HG02884 (cell line): ENCODE measurements at regions not wholly inside any gene's neighbourhood (a gene's known extent, or its start where the extent isn't known, plus 50 kb on each side); places are given as distances from the start of the nearest gene placed in this dataset.

Experiments used
- ATAC-seq: cut with Tn5 transposase; IDR thresholded peaks from one replicate; pipeline ENCODE4 v1.9.1; 2021; ENCODE audit warnings: mild to moderate bottlenecking, moderate library complexity; ENCODE audit not compliant: unreplicated experiment

DNA sequence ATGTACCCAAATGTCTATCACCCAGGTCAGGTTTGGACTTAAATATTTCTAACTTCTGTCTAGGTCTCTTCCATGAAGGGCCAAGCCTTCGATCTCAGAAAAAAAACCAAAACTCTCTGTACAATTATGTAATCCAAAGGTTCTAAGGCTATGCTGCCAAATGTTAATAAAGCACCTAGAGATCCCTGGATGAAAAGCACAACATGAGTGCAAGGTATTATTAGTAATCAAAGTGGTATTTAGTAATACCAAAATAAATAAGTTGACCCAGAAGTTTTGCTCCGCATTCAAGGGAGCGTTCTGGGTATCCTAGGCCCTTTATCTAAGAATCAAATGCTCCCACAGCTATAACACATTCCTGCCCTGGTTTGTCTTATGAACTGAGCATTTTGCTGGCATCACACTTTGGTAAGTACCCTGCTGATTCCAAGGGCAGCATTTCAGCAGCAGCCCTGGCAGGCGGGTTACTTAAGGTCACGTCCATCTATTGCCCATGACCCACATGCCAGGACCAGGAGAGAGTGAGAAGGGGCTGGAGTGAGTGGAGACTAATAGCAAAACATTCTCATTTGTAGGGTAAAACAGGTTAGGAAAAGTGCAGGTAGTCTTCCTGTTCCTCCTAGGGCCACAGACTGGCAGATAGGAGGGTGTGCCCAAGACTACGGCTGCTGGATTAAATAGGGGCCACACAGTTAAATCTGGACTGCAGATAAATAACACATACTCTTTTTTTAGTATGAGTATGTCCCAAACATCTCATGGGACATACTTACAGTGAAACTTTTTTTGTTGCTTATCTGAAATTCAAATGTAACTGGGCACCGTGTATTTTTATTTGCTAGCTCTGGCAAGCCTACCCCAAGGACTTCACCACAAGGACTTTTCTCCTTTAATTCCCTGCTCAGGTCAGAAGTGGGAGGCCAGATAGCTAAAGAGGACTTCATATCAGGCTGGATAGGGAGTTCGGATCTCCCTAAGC lies 76.0 kb upstream of the SNRK start:
- no peak for ATAC-seq

DNA sequence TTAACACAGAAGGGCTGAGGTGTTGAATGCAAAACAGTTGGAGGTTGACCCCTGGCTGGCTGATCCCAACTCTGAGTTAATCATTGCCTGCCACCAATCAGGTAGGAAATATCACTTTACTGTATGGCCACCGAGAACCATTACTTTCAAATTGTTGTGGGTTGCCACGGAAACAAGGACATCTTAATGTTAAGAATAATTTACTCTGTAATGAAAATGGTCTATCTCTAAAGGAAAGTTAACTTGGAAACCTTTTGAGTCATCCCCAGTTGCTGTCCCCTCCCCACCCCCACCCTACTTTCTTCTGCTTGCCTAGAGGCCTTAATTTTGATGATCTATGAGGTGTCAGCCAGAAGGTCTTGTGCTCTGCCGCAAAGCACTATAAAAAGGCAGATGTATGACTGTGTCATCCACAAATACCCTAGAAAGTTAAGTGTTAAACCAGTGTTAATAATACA lies 78.7 kb upstream of the SNRK start:
- ATAC-seq, result no peak

DNA sequence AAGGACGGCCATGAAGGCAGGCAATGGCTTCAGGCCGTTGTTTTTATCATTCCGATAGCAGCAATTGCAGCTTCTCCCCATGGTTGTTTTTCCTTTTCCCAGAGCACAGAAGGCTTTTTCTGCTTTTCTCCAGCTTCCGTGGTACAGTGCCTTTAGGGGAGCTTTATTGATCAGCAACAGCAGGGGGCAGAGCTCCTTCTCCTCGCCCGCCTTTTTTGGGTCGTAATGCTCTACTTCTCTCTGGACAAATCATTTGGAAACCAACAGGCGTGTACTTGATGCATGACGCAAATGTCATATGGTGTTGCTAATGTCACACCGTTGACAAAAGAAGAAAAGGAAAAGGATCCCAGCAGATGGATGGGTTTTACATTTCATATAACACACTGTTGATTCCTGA lies 79.7 kb upstream of the SNRK start:
- no peak for ATAC-seq

DNA sequence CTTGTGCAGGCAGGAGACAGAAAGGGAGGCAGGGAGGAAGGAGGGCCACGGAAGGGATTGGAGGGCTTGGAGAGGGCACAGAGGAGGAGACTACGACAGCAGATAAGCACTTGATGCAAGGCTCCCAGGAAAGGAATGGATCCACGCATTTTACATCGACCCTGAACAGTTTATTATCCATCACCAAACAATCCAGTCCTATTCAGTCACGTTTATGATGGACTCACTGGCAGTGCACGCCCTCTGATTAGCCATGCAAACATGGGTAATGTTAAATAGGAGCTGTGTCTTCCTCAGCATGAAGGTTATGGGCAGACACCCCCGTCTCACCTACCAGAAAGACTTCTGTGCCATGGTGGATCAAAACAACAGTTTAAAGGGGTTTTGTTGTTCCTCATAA lies 80.2 kb upstream of the SNRK start:
- no peak for ATAC-seq

DNA sequence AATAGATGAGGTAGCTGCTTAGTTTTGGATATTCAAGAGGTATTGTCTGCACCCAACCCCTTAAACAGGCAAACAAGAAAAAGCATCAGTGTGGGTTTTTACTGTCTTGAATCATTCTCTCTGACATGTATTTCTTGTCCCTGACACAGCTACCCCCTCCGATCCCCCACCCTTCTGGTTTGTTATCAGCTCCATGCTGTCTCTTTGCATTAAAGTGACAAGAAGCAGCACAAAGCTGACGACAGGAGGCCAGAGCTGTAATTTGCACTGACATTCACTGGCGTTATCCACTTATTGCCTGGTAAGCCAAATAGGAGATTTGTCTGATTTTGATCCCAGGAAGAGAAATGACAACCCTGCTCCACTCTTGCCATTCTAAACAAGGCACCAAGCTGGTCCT lies 83.3 kb upstream of the SNRK start:
- ATAC-seq, result no peak

DNA sequence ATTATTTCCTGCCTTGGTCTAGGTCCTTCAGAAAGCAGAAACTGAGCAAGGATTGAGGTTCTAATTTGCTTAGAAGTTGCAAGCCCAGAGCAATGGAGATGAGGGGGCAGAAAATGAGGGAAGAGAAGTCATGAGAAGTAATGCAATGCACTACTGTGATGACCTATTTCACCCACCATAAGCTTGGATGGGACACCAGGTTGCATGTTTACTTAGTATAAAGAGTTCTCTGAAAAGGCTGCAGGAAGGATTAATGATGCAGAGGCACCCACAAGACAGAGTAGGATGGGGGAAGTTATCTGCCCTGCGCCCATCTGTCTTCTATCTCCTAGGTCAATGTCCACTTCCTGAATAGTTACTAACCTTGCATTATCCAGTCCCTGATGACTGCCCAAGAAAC lies 84.8 kb upstream of the SNRK start:
- no peak for ATAC-seq

DNA sequence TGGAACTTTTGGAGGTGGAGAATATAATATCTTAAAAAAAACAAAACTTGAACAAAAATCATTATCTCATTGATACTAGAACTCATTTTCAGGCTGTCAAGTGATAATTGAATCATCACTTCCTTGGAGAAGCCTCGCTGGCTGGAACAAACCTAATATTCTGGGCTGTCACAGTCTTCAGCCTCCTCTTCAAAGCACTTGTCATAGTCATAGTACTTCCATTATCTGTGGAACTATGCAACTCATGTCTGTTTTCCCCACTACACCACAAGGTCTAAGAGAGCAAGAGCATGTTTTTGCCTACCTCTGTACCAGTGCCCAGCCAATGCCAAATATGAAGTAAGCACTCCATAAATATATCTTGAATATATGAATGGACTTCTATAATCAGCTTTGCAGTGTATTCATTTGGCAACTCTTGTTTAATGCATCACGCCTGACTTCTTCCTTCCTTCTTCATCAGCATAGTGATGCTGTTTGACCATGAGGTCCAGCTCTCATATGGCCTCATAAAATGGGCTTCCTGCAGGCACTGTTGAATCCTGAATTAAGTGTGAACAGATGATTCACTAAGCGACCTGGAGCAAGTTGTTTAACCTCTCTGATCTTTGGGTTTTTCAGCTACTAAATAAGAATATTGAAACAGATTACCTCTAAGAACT lies 86.6 kb upstream of the SNRK start:
- no peak for ATAC-seq

DNA sequence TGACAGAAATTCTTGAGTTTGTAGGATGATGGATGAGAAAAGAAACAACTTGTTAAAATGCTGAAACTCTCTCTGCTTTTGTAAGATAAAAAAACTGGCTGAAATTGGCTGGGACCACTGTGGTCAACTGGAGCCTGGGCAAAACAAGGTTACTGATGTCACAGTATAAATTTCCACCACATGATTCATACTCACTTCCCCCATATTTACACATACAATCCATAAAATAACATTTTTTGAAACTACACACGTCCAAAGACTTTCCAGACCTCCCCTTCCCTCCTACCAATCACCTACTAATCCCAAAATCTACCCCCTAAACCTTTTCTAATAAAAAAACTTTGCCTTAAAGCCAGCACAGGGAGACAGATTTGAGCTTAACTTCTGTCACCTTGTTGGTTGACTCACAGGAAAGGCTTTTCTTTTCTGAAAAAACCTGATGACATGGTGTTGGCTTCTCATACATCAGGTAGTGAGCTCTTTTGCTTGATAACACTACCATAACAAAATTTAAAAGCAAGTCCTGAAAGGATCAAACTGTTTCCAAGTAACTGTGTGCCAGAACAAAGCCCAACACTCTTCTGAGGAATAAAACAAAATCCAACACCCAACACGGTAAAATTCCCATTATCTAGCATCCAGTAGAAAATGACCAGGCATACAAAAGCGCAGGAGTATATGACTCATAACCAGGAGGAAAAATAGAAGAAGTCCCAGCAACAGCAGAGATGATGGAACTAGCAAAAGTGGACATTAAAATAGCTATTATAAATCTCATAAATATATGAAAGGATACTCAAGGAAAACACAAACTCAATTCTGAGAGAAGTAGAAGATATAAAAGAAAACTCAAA lies 87.3 kb upstream of the SNRK start:
- ATAC-seq, result no peak

DNA sequence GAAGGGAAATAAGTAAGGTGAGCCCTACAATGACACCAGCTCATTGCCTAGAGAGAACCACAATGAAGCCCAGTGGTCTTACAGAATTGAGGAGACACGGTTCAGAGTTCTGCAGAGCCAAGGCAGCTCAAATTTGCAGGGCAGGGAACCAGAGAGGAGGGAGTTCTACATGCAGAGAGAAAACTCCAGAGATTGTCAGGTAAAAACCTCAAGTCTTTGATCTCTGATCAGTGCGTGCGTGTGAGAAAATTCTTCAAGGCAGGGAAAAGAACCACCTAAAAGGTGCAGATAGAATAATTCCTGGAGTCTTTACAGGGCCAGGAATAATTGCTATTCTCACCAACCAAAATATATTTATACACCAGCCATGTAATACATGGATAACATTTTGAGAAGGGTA lies 88.0 kb upstream of the SNRK start:
- ATAC-seq, result no peak

DNA sequence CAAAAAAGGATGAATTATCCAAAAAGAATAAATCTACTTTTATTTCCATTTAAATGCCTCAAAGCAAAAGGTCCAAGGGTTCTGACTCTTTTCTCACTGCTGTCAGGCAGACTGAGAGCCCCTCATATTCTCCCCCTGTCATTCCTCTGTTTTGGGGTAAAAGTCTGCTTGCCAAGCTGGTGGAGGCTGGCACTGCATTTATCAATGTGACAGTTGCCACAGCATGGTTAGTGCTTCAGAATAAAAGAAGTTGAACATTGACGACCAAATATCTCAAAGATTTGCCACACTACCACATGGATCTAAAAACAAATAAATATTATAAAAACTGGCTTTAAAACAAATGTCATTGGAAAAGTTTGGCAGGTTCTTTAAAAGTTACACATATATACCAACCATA lies 89.2 kb upstream of the SNRK start:
- no peak for ATAC-seq

DNA sequence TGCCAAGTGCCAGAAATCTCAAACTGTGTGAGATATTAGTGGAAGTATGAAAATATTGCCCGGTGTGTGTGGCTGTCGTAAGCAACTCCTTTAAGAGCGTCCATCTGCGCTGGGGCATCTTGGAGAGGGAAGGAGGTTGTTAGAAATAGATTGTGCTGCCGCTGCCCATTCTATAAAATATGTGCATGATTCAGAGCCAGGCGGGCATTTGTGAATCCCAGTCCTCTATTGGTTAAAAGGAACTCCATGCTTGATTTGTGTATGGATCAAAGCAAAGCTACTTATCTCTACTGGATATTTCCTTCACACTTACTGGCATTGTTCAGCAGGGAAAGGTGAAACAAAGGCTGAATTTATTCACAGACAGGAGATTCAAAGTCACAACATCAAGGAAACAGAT lies 89.6 kb upstream of the SNRK start:
- no peak for ATAC-seq

DNA sequence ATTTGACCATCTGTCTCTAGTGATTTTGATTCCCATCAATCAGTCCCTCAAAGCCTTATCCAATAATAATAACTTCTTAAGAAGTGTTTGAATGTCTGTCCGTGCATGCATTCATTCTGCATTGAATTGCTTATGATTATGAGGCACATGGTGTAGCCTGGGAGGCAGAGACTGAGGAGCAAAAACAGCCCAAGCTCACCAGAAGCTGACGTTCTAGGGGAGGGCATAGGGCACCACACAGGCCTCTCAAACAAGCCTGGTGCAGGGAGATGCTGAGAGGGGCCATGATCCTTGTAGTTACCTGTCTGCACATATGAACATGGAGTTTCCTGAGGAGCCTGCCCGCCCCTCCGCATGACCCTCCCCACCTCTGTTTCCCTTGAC lies 89.2 kb upstream of the POMGNT2 start:
- ATAC-seq, result no peak

DNA sequence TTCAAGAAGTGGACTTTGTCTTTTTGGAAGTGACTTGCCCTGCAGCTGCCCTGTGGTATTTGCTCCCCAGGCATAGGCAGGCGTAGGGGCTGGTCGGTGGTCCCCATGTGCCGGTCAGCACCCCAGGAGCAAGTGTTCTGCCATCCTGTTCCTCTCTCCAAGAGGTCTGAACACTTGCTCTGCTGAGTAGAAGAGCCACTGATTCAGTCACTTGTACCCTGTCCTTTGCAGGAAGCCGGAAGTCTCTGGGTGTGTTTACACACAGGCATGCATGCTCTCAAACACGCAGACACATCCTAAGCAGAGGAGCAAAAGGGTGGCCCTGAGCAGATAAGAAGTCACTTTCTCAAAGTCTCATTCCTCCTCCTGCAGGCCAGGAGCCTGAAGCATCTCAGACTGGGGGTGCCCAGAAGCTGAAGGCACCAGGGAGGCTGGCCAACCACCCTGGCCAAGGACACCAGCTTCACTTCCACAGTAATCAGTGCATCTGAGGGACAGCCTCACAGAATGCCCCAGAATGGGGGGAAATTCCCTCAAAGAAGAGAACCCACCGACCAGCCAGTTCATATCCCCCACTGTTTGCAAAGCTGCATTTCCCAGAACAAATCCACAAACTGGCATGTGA lies 88.7 kb upstream of the POMGNT2 start:
- ATAC-seq, result no peak

DNA sequence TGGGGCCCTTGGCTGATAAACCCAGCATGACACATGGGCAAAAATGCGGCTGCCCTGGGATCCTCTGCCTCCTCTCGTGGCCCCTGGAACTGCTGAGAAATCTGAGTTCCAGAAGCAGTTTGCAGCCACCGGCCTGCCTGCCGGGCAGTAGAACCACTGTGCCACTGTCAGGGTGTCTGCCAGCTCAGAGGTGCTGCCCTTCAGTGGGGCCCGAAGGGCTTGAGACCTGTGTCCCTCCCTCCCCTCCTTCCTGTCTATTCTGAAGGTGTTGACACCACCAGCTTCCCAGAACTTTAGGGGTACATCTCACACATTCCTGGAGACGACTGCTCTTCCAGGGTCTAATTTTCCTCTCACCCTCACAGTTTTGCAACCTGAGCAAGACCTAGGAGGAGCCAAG lies 88.2 kb upstream of the POMGNT2 start:
- ATAC-seq, result no peak

DNA sequence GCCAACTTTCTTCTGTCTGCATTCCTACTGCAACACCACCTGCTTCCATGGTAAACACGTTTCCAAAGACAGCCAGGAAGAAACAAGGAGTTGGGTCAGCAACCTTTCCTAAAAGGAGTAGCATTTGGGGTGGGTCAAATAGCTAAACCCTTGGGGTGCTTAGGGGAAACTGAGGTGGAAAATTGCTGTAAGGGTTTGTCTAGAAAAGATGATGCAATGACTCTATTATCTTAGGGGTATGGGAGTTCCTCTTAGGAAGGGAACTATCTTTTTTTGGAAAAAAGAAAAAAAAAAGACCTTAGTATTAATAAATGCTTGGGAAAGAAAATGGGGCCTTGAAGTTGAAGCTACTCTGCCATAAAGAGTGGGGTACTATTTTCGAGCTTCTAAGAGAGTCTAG lies 86.1 kb upstream of the POMGNT2 start:
- no peak for ATAC-seq

DNA sequence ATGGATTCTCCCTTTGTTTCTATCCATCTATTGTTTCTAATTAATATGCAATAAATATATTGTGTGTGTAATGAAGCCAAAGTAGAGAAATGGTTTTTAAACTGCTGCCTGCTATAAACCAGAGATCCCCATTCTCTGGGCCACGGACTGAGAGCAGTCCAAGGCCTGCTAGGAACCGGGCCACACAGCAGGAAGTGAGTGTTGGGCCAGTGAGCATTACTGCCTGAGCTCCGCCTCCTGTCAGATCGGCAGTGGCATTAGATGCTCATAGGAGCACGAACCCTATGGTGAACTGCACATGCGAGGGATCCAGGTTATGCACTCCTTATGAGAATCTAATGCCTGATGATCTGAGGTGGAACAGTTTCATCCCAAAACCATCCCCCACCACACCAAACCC lies 85.2 kb upstream of the POMGNT2 start:
- no peak for ATAC-seq

DNA sequence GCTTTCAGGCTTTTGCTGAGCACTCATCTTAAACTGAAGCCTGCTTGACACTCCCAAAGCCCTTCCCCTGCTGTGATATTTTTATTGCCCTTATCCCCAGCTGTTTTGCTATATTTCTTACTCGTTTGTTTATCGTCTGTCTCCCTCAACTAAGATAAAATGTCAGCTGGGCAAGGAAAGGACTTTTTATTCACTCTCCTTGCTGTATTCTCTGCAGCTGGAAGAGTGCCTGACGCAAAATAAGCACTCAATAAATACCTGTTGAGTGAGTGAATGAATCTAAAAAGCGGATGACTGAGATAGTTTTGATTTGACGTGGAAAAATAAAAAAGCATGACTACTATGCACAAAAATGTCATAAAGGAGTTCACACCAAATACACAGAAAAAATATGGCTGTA lies 84.8 kb upstream of the POMGNT2 start:
- no peak for ATAC-seq

DNA sequence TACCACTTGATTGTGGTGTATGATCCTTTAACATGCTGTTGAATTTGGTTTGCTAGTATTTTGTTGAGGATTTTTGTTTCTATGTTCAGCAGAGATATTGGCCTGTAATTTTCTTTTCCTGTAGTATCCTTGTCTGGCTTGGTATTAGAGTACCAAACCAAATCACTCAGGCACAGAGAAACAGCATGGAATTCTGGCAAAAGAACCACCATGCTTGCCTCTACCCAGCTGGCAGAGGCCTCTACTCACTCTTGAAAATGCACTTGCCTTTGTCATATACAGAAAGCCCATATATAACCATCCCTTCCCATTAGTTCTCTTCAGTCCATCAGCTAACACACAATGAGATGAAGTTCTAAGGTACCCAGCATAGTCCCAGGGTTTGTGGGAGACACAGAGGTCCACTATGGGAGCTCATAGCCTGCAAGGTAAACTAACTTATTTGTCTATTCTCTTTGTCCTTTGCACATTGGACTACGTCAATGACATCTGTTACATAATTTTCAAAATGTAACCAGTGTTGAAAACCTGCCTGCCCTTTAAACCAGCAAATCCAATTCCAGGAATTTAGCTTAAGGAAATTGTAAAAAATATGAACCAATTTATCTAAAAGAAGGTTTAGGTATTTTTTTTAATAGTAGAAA lies 82.1 kb upstream of the POMGNT2 start:
- no peak for ATAC-seq

DNA sequence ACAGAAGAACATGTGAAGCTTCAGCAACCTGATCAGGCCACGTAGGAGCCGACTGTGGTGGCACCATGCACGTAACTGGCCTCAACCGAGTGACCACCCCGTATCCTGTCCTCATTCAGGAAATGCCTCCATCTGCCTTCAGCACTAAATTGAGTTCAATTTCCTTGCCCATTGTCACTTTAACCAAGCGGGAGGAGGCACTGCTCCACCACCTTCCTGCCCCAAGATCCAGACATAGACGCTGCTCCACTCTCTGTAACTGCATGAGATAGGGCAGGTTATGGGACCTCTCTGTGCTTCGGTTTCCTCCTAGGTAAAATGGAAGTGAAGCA lies 80.1 kb upstream of the POMGNT2 start:
- ATAC-seq, result no peak

DNA sequence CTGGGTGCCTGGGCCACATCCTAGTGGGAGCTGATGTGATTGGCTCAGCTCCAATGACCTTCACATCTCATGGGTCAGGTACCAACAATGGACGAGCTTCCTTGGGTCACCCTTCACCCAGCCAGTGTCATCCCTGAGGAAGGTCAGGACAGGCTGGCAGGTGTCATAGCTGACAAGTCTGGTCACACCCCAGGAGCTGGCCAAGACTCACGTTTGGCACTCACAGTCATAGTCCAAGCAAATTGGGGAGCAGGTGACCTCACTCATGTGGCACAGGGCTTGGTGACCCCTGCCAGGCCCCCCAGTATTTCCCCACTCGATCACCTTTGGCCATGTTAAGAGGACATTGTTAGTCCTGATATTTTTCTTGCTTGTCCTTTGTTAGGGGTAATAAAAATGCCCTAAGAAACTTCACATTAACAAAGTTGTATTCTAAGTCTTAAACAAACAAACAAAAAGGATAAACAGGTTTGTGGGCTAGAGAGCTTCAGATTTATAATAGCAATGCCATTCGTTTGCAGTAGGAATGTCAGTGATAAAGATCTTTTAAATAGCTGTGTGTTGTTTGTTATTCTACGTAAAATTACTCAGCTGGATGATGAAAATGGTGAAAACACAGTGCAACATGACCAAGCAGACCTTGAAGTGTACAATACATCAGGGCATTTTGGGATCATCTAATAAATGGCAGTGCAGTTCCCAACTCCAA lies 79.5 kb upstream of the POMGNT2 start:
- ATAC-seq, result no peak
